Activated B cell treated with CpG ODN at 0.5 μM for 24 hours (primary cell): ENCODE measurements at regions not wholly inside any gene's neighbourhood (a gene's known extent, or its start where the extent isn't known, plus 50 kb on each side); places are given as distances from the start of the nearest gene placed in this dataset.

Experiments used
- ATAC-seq: fragments of 200-7000 bp; cut with Tn5 transposase; one replicate; pipeline ENCODE4 v1.10.0; 2021; ENCODE audit warnings: low read depth, mild to moderate bottlenecking, moderate library complexity
- CTCF ChIA-PET: fragments of 350-600 bp; sonication (Branson Sonifier 250); formaldehyde crosslinking; loops from one replicate; lab custom pipeline; 2021; ENCODE audit warnings: antibody characterized with exemption; lab: Charles Lee
- POLR2A ChIA-PET: fragments of 350-600 bp; sonication (Branson Sonifier 250); formaldehyde crosslinking; loops from one replicate; lab custom pipeline; 2021; ENCODE audit warnings: antibody characterized with exemption; lab: Charles Lee
- DNase-seq: peaks from one replicate; pipeline ENCODE4 v3.0.0; 2022
- H3K27ac Mint-ChIP-seq: one replicate; pipeline ENCODE4 v1.8.0; 2020; ENCODE audit warnings: mixed read lengths
- H3K27me3 Mint-ChIP-seq: one replicate; pipeline ENCODE4 v1.8.0; 2021; ENCODE audit warnings: mixed read lengths
- H3K36me3 Mint-ChIP-seq: one replicate; pipeline ENCODE4 v1.8.0; 2021; ENCODE audit warnings: low read depth, mixed read lengths
- H3K4me1 Mint-ChIP-seq: one replicate; pipeline ENCODE4 v1.8.0; 2021; ENCODE audit warnings: mixed read lengths
- H3K4me3 Mint-ChIP-seq: one replicate; pipeline ENCODE4 v1.8.0; 2020; ENCODE audit warnings: mild to moderate bottlenecking, mixed read lengths
- H3K9me3 Mint-ChIP-seq: one replicate; pipeline ENCODE4 v1.8.0; 2020; ENCODE audit warnings: mixed read lengths
- CTCF ChIP-seq: fragments of 200-600 bp; IDR thresholded peaks from one replicate; pipeline ENCODE4 v1.8.0; 2022; ENCODE audit warnings: antibody characterized with exemption, mild to moderate bottlenecking
- intact Hi-C: fragments of 100-400 bp; cut with micrococcal nuclease; formaldehyde crosslinking; loops from one replicate; pipeline ENCODE4 v1.15.1; 2024

- Mint-ChIP-seq H3K9me3 (no peaks in the 10 kb centered on the region), H3K36me3 (no peaks in the 10 kb centered on the region), H3K27me3 (peaks cover 19% of the 10 kb centered on the region), H3K4me3 (no peak overlapping the region), H3K4me1 (peaks cover 5% of the 10 kb centered on the region), H3K27ac (no peak overlapping the region)
- ChIA-PET POLR2A (no interaction called here), CTCF (no interaction called here)
- DNase-seq: no peak
- ATAC-seq: no peak
- intact Hi-C loops: no loop called here
- no peak for TF ChIP-seq CTCF
Measured at GRCh38 chr1:168442931-168443330, 100.9 kb downstream of the XCL2 start.

- Mint-ChIP-seq H3K36me3 (no peaks in the 10 kb centered on the region), H3K4me1 (peaks cover 5% of the 10 kb centered on the region), H3K27ac (no peak overlapping the region), H3K9me3 (no peaks in the 10 kb centered on the region), H3K27me3 (peaks cover 19% of the 10 kb centered on the region), H3K4me3 (no peak overlapping the region)
- ChIA-PET POLR2A (no interaction called here), CTCF (interaction anchor here (0.8 kb wide), 1 partner anchor 907 kb away, joined by 3 read pairs; no protein-coding TSS in a partner anchor)
- TF ChIP-seq CTCF: no peak
- DNase-seq: no peak
- intact Hi-C loops: no loop called here
- no peak for ATAC-seq
Measured at GRCh38 chr1:168441745-168442144, 102.1 kb downstream of the XCL2 start.

- intact Hi-C loops: loop anchor here (1.0 kb wide), 1 partner anchor 909 kb away; no protein-coding TSS in a partner anchor
- TF ChIP-seq CTCF: no peak
- POLR2A ChIA-PET: no interaction called here
- ATAC-seq (no peak), DNase-seq (no peak)
- CTCF ChIA-PET: interaction anchor here (0.9 to 1.7 kb wide), 4 partner anchors 8 to 909 kb away, joined by 3 to 8 read pairs (median 3); no protein-coding TSS in a partner anchor
- peaks cover 5% of the 10 kb centered on the region for H3K4me1 Mint-ChIP-seq
- no peaks in the 10 kb centered on the region for H3K9me3 Mint-ChIP-seq
- H3K36me3 Mint-ChIP-seq: no peaks in the 10 kb centered on the region
- H3K27me3 Mint-ChIP-seq: peaks cover 16% of the 10 kb centered on the region
- H3K4me3 Mint-ChIP-seq: no peak overlapping the region
- no peak overlapping the region for H3K27ac Mint-ChIP-seq
Measured at GRCh38 chr1:168439456-168440375, 104.1 kb downstream of the XCL2 start.

- H3K4me3 Mint-ChIP-seq: no peak overlapping the region
- intact Hi-C loops: loop anchor here (1.0 kb wide), 1 partner anchor 910 kb away; no protein-coding TSS in a partner anchor
- H3K27ac Mint-ChIP-seq: no peak overlapping the region
- DNase-seq: no peak
- ATAC-seq: no peak
- no peak for TF ChIP-seq CTCF
- no peaks in the 10 kb centered on the region for H3K9me3 Mint-ChIP-seq
- H3K36me3 Mint-ChIP-seq: no peaks in the 10 kb centered on the region
- peaks cover 16% of the 10 kb centered on the region for H3K27me3 Mint-ChIP-seq
- ChIA-PET CTCF (interaction anchor here (1.2 to 1.7 kb wide), 3 partner anchors 14 to 910 kb away, joined by 3 to 8 read pairs (median 5); no protein-coding TSS in a partner anchor), POLR2A (no interaction called here)
- peaks cover 5% of the 10 kb centered on the region for H3K4me1 Mint-ChIP-seq
Measured at GRCh38 chr1:168438626-168439025, 105.2 kb downstream of the XCL2 start.

- intact Hi-C loops: no loop called here
- CTCF ChIA-PET: interaction anchor here (0.8 to 1.7 kb wide), 2 partner anchors 95 to 910 kb away, joined by 3 to 5 read pairs; no protein-coding TSS in a partner anchor
- H3K4me1 Mint-ChIP-seq: peaks cover 5% of the 10 kb centered on the region
- no peaks in the 10 kb centered on the region for H3K36me3 Mint-ChIP-seq
- DNase-seq (no peak), ATAC-seq (no peak)
- POLR2A ChIA-PET: no interaction called here
- H3K27ac Mint-ChIP-seq: no peak overlapping the region
- no peak for TF ChIP-seq CTCF
- no peak overlapping the region for H3K4me3 Mint-ChIP-seq
- H3K27me3 Mint-ChIP-seq: peaks cover 16% of the 10 kb centered on the region
- H3K9me3 Mint-ChIP-seq: no peaks in the 10 kb centered on the region
Measured at GRCh38 chr1:168437821-168438220, 106.0 kb downstream of the XCL2 start.
